Endodermal cell (in vitro differentiated cells): ENCODE measurements at regions not wholly inside any gene's neighbourhood (a gene's known extent, or its start where the extent isn't known, plus 50 kb on each side); places are given as distances from the start of the nearest gene placed in this dataset.

ENCODE experiments used
- DNase-seq: peaks from one replicate; pipeline ENCODE4 v3.0.0-alpha.2; 2017
- H3K27ac ChIP-seq: 2 replicates; pipeline ENCODE4 v1.5.1; 2013; ENCODE audit warnings: mild to moderate bottlenecking, low read depth, low read length, moderate library complexity
- H3K27me3 ChIP-seq: 2 replicates; pipeline ENCODE4 v1.6.1; 2013; ENCODE audit warnings: mild to moderate bottlenecking, low read length, moderate library complexity; ENCODE audit not compliant: insufficient read depth, control insufficient read depth, poor library complexity, severe bottlenecking
- H3K36me3 ChIP-seq: 2 replicates; pipeline ENCODE4 v1.7.0; 2013; ENCODE audit warnings: mild to moderate bottlenecking, low read length, moderate library complexity; ENCODE audit not compliant: control insufficient read depth, insufficient read depth
- H3K4me1 ChIP-seq: one replicate; pipeline ENCODE4 v1.7.0; 2013; ENCODE audit warnings: low read length; ENCODE audit not compliant: control insufficient read depth, insufficient read depth
- H3K4me3 ChIP-seq: 2 replicates; pipeline ENCODE4 v1.5.1; 2013; ENCODE audit warnings: mild to moderate bottlenecking, low read length, moderate library complexity
- H3K9ac ChIP-seq: 2 replicates; pipeline ENCODE4 v1.6.1; 2013; ENCODE audit warnings: mild to moderate bottlenecking, low read length, moderate library complexity; ENCODE audit not compliant: poor library complexity, severe bottlenecking; ENCODE audit errors: extremely low read depth
- H3K9me3 ChIP-seq: 2 replicates; pipeline ENCODE4 v1.6.1; 2013; ENCODE audit warnings: mild to moderate bottlenecking, low read length, moderate library complexity; ENCODE audit not compliant: control insufficient read depth
- H3K27ac Mint-ChIP-seq: 2 replicates; pipeline ENCODE4 v1.8.0; 2020; ENCODE audit warnings: mixed read lengths
- H3K27me3 Mint-ChIP-seq: 2 replicates; pipeline ENCODE4 v1.8.0; 2021; ENCODE audit warnings: mild to moderate bottlenecking, mixed read lengths; ENCODE audit not compliant: insufficient read depth
- H3K36me3 Mint-ChIP-seq: 2 replicates; pipeline ENCODE4 v1.8.0; 2020; ENCODE audit warnings: low read depth, mixed read lengths
- H3K4me1 Mint-ChIP-seq: 2 replicates; pipeline ENCODE4 v1.8.0; 2020; ENCODE audit warnings: mixed read lengths
- H3K4me3 Mint-ChIP-seq: 2 replicates; pipeline ENCODE4 v1.8.0; 2020; ENCODE audit warnings: mild to moderate bottlenecking, moderate library complexity, mixed read lengths
- H3K9me3 Mint-ChIP-seq: 2 replicates; pipeline ENCODE4 v1.8.0; 2020; ENCODE audit warnings: mild to moderate bottlenecking, mixed read lengths
- CTCF ChIP-seq: fragments of 200-600 bp; sonication (generic); conservative IDR thresholded peaks from 2 replicates; pipeline ENCODE4 v1.5.0; 2021; ENCODE audit warnings: antibody characterized with exemption, mild to moderate bottlenecking
- WGBS, 2 experiments: methylation state at CpG; one replicate each; pipeline versions ENCODE4 v1.1.5 to v1.1.7; 2013; ENCODE audit warnings: missing lambda C conversion rate in 2 of 2, mixed read lengths in 1 of 2; ENCODE audit not compliant: insufficient coverage in 1 of 2, insufficient read length in 1 of 2; 5-methylcytosine and 5-hydroxymethylcytosine counted together

- WGBS, 2 experiments = 90 to 97% methylated on average over 2 to 3 of the region's 3 CpGs
- Mint-ChIP-seq H3K36me3 (no peaks in the 10 kb centered on the region), H3K27ac (no peak overlapping the region), H3K9me3 (no peaks in the 10 kb centered on the region), H3K4me3 (no peak overlapping the region), H3K27me3 (no peaks in the 10 kb centered on the region), H3K4me1 (peaks cover 5% of the 10 kb centered on the region)
- Histone ChIP-seq H3K27me3 (no peaks in the 10 kb centered on the region), H3K9me3 (no peaks in the 10 kb centered on the region), H3K9ac (no peak overlapping the region), H3K27ac (no peak overlapping the region), H3K4me3 (no peak overlapping the region), H3K4me1 (peaks cover 9% of the 10 kb centered on the region), H3K36me3 (no peaks in the 10 kb centered on the region)
- TF ChIP-seq CTCF = no peak
- DNase-seq = no peak
These were observed 815.2 kb downstream of the DCDC2C start for GRCh38 chr2:4518596-4518995.

GRCh38 chr2:4522498-4523421, 819.4 kb downstream of the DCDC2C start:
- Histone ChIP-seq H3K9ac (no peak overlapping the region), H3K9me3 (no peaks in the 10 kb centered on the region), H3K4me3 (no peak overlapping the region), H3K4me1 (peaks cover 9% of the 10 kb centered on the region), H3K27ac (no peak overlapping the region), H3K36me3 (no peaks in the 10 kb centered on the region), H3K27me3 (no peaks in the 10 kb centered on the region)
- DNase-seq = no peak
- Mint-ChIP-seq H3K36me3 (no peaks in the 10 kb centered on the region), H3K9me3 (no peaks in the 10 kb centered on the region), H3K4me1 (peaks cover 5% of the 10 kb centered on the region), H3K27me3 (no peaks in the 10 kb centered on the region), H3K4me3 (no peak overlapping the region), H3K27ac (no peak overlapping the region)
- no peak for TF ChIP-seq CTCF
- WGBS, 2 experiments = 90 to 96% methylated on average over 11 to 15 of the region's 15 CpGs

- Histone ChIP-seq H3K27ac (no peak overlapping the region), H3K4me1 (no peaks in the 10 kb centered on the region), H3K9ac (no peak overlapping the region), H3K27me3 (no peaks in the 10 kb centered on the region), H3K36me3 (no peaks in the 10 kb centered on the region), H3K4me3 (no peak overlapping the region), H3K9me3 (no peaks in the 10 kb centered on the region)
- Mint-ChIP-seq H3K9me3 (no peaks in the 10 kb centered on the region), H3K4me1 (no peaks in the 10 kb centered on the region), H3K4me3 (no peak overlapping the region), H3K27me3 (no peaks in the 10 kb centered on the region), H3K27ac (no peak overlapping the region), H3K36me3 (no peaks in the 10 kb centered on the region)
- no peak for TF ChIP-seq CTCF
- no peak for DNase-seq
- 92 to 98% methylated on average over 8 of the region's 8 CpGs for WGBS, 2 experiments
These were observed 824.0 kb downstream of the DCDC2C start for GRCh38 chr2:4527416-4527815.
